Testis (tissue), 2 donors: ENCODE measurements at regions not wholly inside any gene's neighbourhood (a gene's known extent, or its start where the extent isn't known, plus 50 kb on each side); places are given as distances from the start of the nearest gene placed in this dataset.

Experiments
- POLR2A ChIP-seq: fragments of 450-650 bp; IDR thresholded peaks from one replicate; pipeline ENCODE4 v1.6.1; 2017; ENCODE audit warnings: antibody characterized with exemption, mild to moderate bottlenecking, moderate library complexity
- TF ChIP-seq, protein P1 (sequence below), 3 experiments: fragments of 450-650 bp in 2 of 3; fragments of 200-600 bp in 1 of 3; sonication (generic) in 1 of 3; IDR thresholded peaks; one replicate each; pipeline ENCODE4 v1.5.1; 2016 to 2019; ENCODE audit warnings: antibody characterized with exemption in 3 of 3, mild to moderate bottlenecking in 2 of 3, moderate library complexity in 1 of 3

DNA sequence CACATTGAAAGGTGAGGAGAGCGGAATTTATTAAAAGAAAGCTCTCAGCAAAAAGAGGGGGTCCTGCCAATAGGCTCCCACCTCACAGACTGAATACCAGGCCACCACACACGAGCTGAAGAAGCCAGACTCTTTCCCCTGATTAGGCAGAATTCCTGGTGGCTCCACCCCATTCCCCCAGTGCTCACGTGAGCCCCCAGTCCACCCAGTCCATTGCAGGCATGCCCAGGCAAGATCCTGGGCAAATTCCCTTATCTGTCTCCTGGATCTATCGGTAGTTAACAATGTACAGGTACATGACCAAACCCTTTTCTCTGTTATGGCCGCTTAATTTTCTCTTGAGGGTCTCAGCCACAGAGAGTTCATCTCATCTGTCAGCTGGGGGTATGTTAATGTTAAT lies 54.6 kb upstream of the BTG3 start:
- TF ChIP-seq, protein P1, sequence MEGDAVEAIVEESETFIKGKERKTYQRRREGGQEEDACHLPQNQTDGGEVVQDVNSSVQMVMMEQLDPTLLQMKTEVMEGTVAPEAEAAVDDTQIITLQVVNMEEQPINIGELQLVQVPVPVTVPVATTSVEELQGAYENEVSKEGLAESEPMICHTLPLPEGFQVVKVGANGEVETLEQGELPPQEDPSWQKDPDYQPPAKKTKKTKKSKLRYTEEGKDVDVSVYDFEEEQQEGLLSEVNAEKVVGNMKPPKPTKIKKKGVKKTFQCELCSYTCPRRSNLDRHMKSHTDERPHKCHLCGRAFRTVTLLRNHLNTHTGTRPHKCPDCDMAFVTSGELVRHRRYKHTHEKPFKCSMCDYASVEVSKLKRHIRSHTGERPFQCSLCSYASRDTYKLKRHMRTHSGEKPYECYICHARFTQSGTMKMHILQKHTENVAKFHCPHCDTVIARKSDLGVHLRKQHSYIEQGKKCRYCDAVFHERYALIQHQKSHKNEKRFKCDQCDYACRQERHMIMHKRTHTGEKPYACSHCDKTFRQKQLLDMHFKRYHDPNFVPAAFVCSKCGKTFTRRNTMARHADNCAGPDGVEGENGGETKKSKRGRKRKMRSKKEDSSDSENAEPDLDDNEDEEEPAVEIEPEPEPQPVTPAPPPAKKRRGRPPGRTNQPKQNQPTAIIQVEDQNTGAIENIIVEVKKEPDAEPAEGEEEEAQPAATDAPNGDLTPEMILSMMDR (IDR thresholded peaks at IDR 0.05): no peak
- TF ChIP-seq POLR2A: no peak
